ENCODE measurements at regions not wholly inside any gene's neighbourhood (a gene's known extent, or its start where the extent isn't known, plus 50 kb on each side); places are given as distances from the start of the nearest gene placed in this dataset.

- TF ChIP-seq EP300 (IDR thresholded peaks at IDR 0.05; ENCODE audit: borderline replicate concordance): no peak
- TF ChIP-seq USF1 (IDR thresholded peaks at IDR 0.05): no peak
- no peak for TF ChIP-seq RAD21 (IDR thresholded peaks at IDR 0.05; ENCODE audit: low read depth)
- no peak for TF ChIP-seq CREB1 (IDR thresholded peaks at IDR 0.05; ENCODE audit: low read depth)
- TF ChIP-seq CEBPB (IDR thresholded peaks at IDR 0.05): no peak
- no peak for TF ChIP-seq MAX (IDR thresholded peaks at IDR 0.05)
- TF ChIP-seq TAF1 (IDR thresholded peaks at IDR 0.05; ENCODE audit: low read depth): no peak
- TF ChIP-seq ZBTB7A (IDR thresholded peaks at IDR 0.05; ENCODE audit: low read depth): no peak
- TF ChIP-seq TEAD4 (IDR thresholded peaks at IDR 0.05): no peak
Observed at GRCh38 chr2:153717060-153717459, 154.7 kb upstream of the GALNT13 start.

All from Ishikawa (cell line).